ENCODE measurements at regions not wholly inside any gene's neighbourhood (a gene's known extent, or its start where the extent isn't known, plus 50 kb on each side); places are given as distances from the start of the nearest gene placed in this dataset.
A peak's percentile ranks its signal among the peaks of the same experiment; 100 is the strongest.

- Histone ChIP-seq H3K4me1 (ENCODE audit: control insufficient read depth in 1 of 2, insufficient read depth in 2 of 2, low read length in 2 of 2) (no peaks in the 10 kb centered on the region), H3K36me3 (replicated peaks in 1 of 2; ENCODE audit: control insufficient read depth in 1 of 2, insufficient read depth in 2 of 2, low read length in 2 of 2) (no peaks in the 10 kb centered on the region), H3K27ac (ENCODE audit: low read depth in 1 of 2, low read length in 2 of 2) (no peak overlapping the region), H3K27me3 (ENCODE audit: control insufficient read depth in 2 of 2, insufficient read depth in 2 of 2, low read length in 2 of 2) (no peaks in the 10 kb centered on the region), H3K4me2 (replicated peaks; ENCODE audit: extremely low read depth, low read length, poor library complexity, severe bottlenecking) (no peak overlapping the region), H3K4me3 (replicated peaks in 1 of 3; ENCODE audit: low read depth in 2 of 3, low read length in 3 of 3) (no peak overlapping the region), H4K20me1 (ENCODE audit: insufficient read depth, low read length) (no peaks in the 10 kb centered on the region), H2AFZ (ENCODE audit: insufficient read depth, low read depth, low read length, poor library complexity, severe bottlenecking) (no peak overlapping the region), H3K79me2 (ENCODE audit: insufficient read depth, low read length) (no peaks in the 10 kb centered on the region), H3K9me3 (replicated peaks in 1 of 2; ENCODE audit: control insufficient read depth in 1 of 2, insufficient read depth in 1 of 2, low read length in 2 of 2) (peaks cover 7 to 20% of the 10 kb centered on the region in 2 donors), H3K9ac (ENCODE audit: insufficient read depth, low read length, poor library complexity, severe bottlenecking) (no peak overlapping the region)
- Mint-ChIP-seq H3K4me3 (no peak overlapping the region), H3K27me3 (ENCODE audit: low read depth in 3 of 3) (no peaks in the 10 kb centered on the region), H3K4me1 (no peaks in the 10 kb centered on the region), H3K9me3 (peaks cover 16 to 34% (median 28%) of the 10 kb centered on the region in 7 donors), H3K36me3 (no peaks in the 10 kb centered on the region), H3K27ac (no peak overlapping the region)
- TF ChIP-seq CTCF (IDR thresholded peaks at IDR 0.05) = no peak
- intact Hi-C loops (cut with micrococcal nuclease) = loop anchor here (10.0 kb wide), 2 partner anchors 256 to 426 kb away; no protein-coding TSS in a partner anchor
- DNase-seq = no peak
- WGBS (ENCODE audit: insufficient coverage) = no CpG with 5 or more reads among the region's 2 CpGs
Measured at GRCh38 chr13:48761256-48761655, 107.5 kb downstream of the CYSLTR2 start.

- Histone ChIP-seq H3K79me2 (ENCODE audit: insufficient read depth, low read length) (no peaks in the 10 kb centered on the region), H3K27me3 (ENCODE audit: control insufficient read depth in 2 of 2, insufficient read depth in 2 of 2, low read length in 2 of 2) (no peaks in the 10 kb centered on the region), H3K4me1 (ENCODE audit: control insufficient read depth in 1 of 2, insufficient read depth in 2 of 2, low read length in 2 of 2) (no peaks in the 10 kb centered on the region), H3K4me2 (replicated peaks; ENCODE audit: extremely low read depth, low read length, poor library complexity, severe bottlenecking) (no peak overlapping the region), H3K9ac (ENCODE audit: insufficient read depth, low read length, poor library complexity, severe bottlenecking) (no peak overlapping the region), H3K4me3 (replicated peaks in 1 of 3; ENCODE audit: low read depth in 2 of 3, low read length in 3 of 3) (no peak overlapping the region), H4K20me1 (ENCODE audit: insufficient read depth, low read length) (no peaks in the 10 kb centered on the region), H3K36me3 (replicated peaks in 1 of 2; ENCODE audit: control insufficient read depth in 1 of 2, insufficient read depth in 2 of 2, low read length in 2 of 2) (no peaks in the 10 kb centered on the region), H3K27ac (ENCODE audit: low read depth in 1 of 2, low read length in 2 of 2) (no peak overlapping the region), H2AFZ (ENCODE audit: insufficient read depth, low read depth, low read length, poor library complexity, severe bottlenecking) (peak overlapping the region; percentile 18), H3K9me3 (replicated peaks in 1 of 2; ENCODE audit: control insufficient read depth in 1 of 2, insufficient read depth in 1 of 2, low read length in 2 of 2) (peaks cover 0 to 14% of the 10 kb centered on the region in 2 donors)
- intact Hi-C loops (cut with micrococcal nuclease) = loop anchor here (1.0 to 10.0 kb wide), 4 partner anchors 37 to 434 kb away; no protein-coding TSS in a partner anchor
- Mint-ChIP-seq H3K36me3 (peaks cover 1 to 4% of the 10 kb centered on the region in 2 donors), H3K27me3 (ENCODE audit: low read depth in 3 of 3) (peaks cover 0 to 2% (median 2%) of the 10 kb centered on the region in 3 donors), H3K4me1 (peaks cover 18% of the 10 kb centered on the region), H3K27ac (peak overlapping the region in 2 of 7 donors; percentile 10 to 35), H3K9me3 (peaks cover 8 to 25% (median 17%) of the 10 kb centered on the region in 7 donors), H3K4me3 (peak overlapping the region in 1 of 2 donors; percentile 3)
- peak; percentile 81 to 94 (median 86) for DNase-seq
- WGBS (ENCODE audit: insufficient coverage) = 0% methylated on average over 2 of the region's 4 CpGs
- peak; percentile 100 for TF ChIP-seq CTCF (IDR thresholded peaks at IDR 0.05)
Measured at GRCh38 chr13:48769107-48769704, 115.5 kb downstream of the CYSLTR2 start.
